Prostate gland (tissue), 2 donors: ENCODE measurements at regions not wholly inside any gene's neighbourhood (a gene's known extent, or its start where the extent isn't known, plus 50 kb on each side); places are given as distances from the start of the nearest gene placed in this dataset.

Source experiments
- DNase-seq: peaks from one replicate; pipeline ENCODE4 v3.0.0-alpha.2; 2019; ENCODE audit warnings: low spot score
- H3K27ac ChIP-seq, 2 donors: fragments of 200-600 bp; sonication (generic); 2 replicates each; pipeline ENCODE4 v1.5.1; 2017 to 2019
- H3K27me3 ChIP-seq: fragments of 200-600 bp; sonication (generic); replicated peaks from 2 replicates; pipeline ENCODE4 v1.5.1; 2019; ENCODE audit not compliant: insufficient read depth
- H3K36me3 ChIP-seq, 2 donors: fragments of 200-600 bp; sonication (generic); 1 replicate in 1 of 2; 2 replicates in 1 of 2; pipeline versions ENCODE4 v1.5.1 to v1.8.1; 2017 to 2019
- H3K4me1 ChIP-seq: fragments of 200-600 bp; sonication (generic); replicated peaks from 2 replicates; pipeline ENCODE4 v1.5.1; 2019
- H3K4me3 ChIP-seq, 2 donors: fragments of 200-600 bp; sonication (generic); 2 replicates each; pipeline ENCODE4 v1.5.1; 2017 to 2019
- H3K9me3 ChIP-seq: fragments of 200-600 bp; sonication (generic); 2 replicates; pipeline ENCODE4 v1.5.1; 2017
- POLR2A ChIP-seq: fragments of 450-650 bp; IDR thresholded peaks from one replicate; pipeline ENCODE4 v1.6.1; 2016; ENCODE audit warnings: antibody characterized with exemption, mild to moderate bottlenecking
- POLR2AphosphoS5 ChIP-seq: sonication (generic); formaldehyde crosslinking; IDR thresholded peaks from one replicate; pipeline ENCODE4 v1.6.1; 2017; ENCODE audit warnings: antibody characterized with exemption
- WGBS: methylation state at CpG from one replicate; pipeline ENCODE4 v1.1.5; 2018; 5-methylcytosine and 5-hydroxymethylcytosine counted together
- intact Hi-C: fragments of 100-400 bp; cut with DNase I; formaldehyde crosslinking; loops from one replicate; pipeline ENCODE4 v1.14.2; 2022
- TF ChIP-seq, protein P1 (sequence below), 4 experiments: fragments of 200-600 bp in 2 of 4; fragments of 450-650 bp in 2 of 4; sonication (generic) in 2 of 4; IDR thresholded peaks; 1 replicate in 3 of 4; 2 replicates in 1 of 4; pipeline ENCODE4 v1.5.1; 2016 to 2019; ENCODE audit warnings: antibody characterized with exemption in 4 of 4, mild to moderate bottlenecking in 2 of 4, moderate library complexity in 2 of 4

DNA sequence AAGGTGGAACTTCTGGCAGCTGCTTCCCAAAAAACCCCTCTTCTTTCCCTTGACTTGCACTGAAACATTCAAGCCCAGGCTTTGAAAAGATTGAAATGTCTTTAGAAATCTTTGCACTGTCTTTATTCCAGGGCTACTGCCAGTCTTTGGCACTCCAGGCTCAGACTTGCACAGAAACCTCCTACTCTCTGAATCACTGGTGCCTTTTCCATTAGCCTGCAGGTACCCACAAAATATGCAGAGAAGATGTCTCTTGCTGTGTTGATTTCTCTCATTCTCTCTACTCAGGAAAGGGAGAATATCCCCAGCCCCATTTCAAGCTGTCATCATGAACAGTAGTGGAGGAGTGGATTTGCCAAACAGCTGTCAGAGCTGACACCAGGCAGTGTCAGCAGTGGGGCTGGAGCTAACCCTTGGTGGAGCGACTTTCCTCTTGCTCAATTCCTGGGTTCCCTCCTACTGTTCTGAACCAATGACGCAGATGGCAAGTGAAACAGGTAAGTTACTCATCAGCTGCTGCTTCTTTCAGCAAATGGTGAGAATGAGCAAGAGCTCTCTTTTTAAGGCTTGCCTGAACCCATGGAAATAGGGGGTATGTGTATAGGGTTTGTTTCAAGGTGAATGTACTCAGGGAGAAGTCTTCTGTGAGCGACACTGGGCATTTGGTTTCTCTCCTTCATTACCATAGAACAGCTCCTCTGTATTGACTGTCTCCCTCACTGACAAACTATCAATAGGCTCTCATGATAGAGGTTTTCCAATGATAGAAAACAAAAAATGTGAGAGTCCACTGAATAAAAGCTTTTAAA lies 362.4 kb downstream of the ADRA2A start:
- no peaks in the 10 kb centered on the region for H3K36me3 ChIP-seq
- H3K4me3 ChIP-seq, result no peak overlapping the region
- no peak for TF ChIP-seq POLR2AphosphoS5
- WGBS, result 94% methylated on average over 3 of the region's 3 CpGs
- intact Hi-C loops, result no loop called here
- H3K9me3 ChIP-seq, result no peaks in the 10 kb centered on the region
- DNase-seq, result no peak
- H3K27ac ChIP-seq, result no peak overlapping the region
- no peaks in the 10 kb centered on the region for H3K4me1 ChIP-seq
- no peaks in the 10 kb centered on the region for H3K27me3 ChIP-seq

DNA sequence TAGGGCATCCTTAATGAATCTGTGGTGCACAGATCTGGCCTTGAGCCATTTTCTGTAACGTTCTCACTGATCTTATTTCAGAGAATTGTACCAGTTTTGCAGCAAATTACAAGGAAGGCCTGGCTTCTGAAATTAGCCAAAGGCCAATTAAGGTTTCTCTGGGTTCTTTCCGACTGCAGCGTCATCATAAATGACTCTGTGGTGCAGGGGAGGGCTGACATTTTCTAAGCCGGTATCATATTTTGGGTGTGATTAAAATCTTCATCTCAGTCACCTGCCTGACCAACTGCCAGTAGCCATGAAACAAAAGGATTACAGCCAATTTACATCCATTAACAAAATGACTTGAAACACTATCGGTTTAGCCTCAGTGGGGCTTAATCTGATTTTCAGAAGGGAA lies 363.7 kb downstream of the ADRA2A start:
- WGBS, result 72% methylated on average over 5 of the region's 5 CpGs
- Histone ChIP-seq H3K27ac (no peak overlapping the region), H3K9me3 (no peaks in the 10 kb centered on the region), H3K36me3 (no peaks in the 10 kb centered on the region), H3K4me1 (no peaks in the 10 kb centered on the region), H3K4me3 (no peak overlapping the region), H3K27me3 (no peaks in the 10 kb centered on the region)
- no peak for DNase-seq
- intact Hi-C loops, result no loop called here
- TF ChIP-seq POLR2A (no peak), POLR2AphosphoS5 (no peak)
- TF ChIP-seq, protein P1, sequence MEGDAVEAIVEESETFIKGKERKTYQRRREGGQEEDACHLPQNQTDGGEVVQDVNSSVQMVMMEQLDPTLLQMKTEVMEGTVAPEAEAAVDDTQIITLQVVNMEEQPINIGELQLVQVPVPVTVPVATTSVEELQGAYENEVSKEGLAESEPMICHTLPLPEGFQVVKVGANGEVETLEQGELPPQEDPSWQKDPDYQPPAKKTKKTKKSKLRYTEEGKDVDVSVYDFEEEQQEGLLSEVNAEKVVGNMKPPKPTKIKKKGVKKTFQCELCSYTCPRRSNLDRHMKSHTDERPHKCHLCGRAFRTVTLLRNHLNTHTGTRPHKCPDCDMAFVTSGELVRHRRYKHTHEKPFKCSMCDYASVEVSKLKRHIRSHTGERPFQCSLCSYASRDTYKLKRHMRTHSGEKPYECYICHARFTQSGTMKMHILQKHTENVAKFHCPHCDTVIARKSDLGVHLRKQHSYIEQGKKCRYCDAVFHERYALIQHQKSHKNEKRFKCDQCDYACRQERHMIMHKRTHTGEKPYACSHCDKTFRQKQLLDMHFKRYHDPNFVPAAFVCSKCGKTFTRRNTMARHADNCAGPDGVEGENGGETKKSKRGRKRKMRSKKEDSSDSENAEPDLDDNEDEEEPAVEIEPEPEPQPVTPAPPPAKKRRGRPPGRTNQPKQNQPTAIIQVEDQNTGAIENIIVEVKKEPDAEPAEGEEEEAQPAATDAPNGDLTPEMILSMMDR (IDR thresholded peaks at IDR 0.05), result no peak

DNA sequence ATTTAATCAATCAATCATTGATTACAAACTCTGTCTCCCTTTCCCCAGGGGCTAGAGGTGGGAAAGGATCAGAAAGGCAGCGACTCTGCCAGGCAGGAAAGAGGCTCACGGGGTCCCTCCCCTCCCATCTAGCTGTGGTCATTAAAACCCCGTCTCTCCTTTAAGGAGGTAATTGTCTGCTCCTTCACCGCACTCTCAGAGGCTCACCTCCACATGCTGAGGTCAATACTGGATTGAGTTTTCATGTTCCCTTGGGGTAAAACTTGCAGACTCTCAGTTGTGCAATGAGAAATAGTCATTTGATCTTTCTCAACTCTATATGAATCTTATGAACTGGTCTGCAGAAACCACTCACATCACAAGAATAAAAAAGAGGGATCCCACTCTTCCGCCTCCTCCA lies 368.8 kb downstream of the ADRA2A start:
- H3K27me3 ChIP-seq, result no peaks in the 10 kb centered on the region
- H3K4me3 ChIP-seq, result no peak overlapping the region
- WGBS, result 29% methylated on average over 5 of the region's 5 CpGs
- intact Hi-C loops, result no loop called here
- H3K36me3 ChIP-seq, result no peaks in the 10 kb centered on the region
- TF ChIP-seq POLR2AphosphoS5, result no peak
- TF ChIP-seq, protein P1 (IDR thresholded peaks at IDR 0.05), result no peak
- TF ChIP-seq POLR2A, result no peak
- no peaks in the 10 kb centered on the region for H3K4me1 ChIP-seq
- no peak overlapping the region for H3K27ac ChIP-seq
- no peaks in the 10 kb centered on the region for H3K9me3 ChIP-seq
- DNase-seq, result no peak

DNA sequence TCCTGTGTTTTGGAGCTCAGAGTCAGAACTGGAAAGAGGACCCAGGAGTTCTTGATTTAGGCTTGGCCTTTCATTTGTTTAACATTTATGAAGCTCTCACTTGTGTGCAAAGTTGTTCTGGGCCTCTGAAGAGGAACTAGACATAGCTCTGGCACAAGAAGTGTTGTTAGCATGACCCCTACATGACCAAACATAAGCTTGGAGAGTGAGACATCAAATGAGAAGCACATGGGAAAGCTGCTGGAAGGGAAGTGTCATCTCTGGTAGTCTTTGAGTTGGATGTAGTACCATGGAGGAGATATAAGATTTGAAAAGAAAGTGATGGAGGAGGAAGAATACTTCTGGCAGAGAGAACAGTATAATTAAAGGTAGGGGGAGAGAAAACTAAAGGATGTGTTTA lies 370.1 kb downstream of the ADRA2A start:
- no peak overlapping the region for H3K27ac ChIP-seq
- TF ChIP-seq POLR2AphosphoS5 (no peak), POLR2A (no peak)
- TF ChIP-seq, protein P1 (IDR thresholded peaks at IDR 0.05), result no peak

DNA sequence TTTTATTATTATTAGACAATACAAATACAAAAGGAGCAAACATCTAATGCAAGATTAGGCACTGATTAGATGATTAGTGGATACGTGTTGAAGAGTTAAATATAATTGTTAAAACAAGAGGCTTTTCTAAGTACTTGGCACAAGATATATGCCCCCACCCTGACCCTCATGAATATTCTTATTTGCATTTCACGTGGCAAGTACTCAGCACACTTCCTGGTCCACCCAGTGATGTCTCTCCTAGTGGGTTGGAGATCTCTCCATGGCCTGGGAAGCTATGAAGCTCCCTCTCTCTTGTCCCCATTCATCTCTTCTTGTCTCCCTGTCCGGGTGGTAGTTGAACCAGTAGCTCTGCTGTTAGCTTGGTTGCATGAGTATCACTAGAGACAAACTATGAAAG lies 375.3 kb downstream of the ADRA2A start:
- H3K36me3 ChIP-seq, result no peaks in the 10 kb centered on the region
- WGBS, result 55% methylated on average over 3 of the region's 3 CpGs

More for the DNA sequence above, 370.1 kb downstream of the ADRA2A start:
- no peaks in the 10 kb centered on the region for H3K27me3 ChIP-seq
- DNase-seq, result no peak
- no peak overlapping the region for H3K4me3 ChIP-seq
- H3K9me3 ChIP-seq, result no peaks in the 10 kb centered on the region
- H3K36me3 ChIP-seq, result no peaks in the 10 kb centered on the region
- intact Hi-C loops, result no loop called here
- H3K4me1 ChIP-seq, result no peaks in the 10 kb centered on the region

More for the DNA sequence above, 375.3 kb downstream of the ADRA2A start:
- DNase-seq, result no peak
- Histone ChIP-seq H3K4me1 (no peaks in the 10 kb centered on the region), H3K4me3 (no peak overlapping the region), H3K9me3 (no peaks in the 10 kb centered on the region), H3K27me3 (no peaks in the 10 kb centered on the region), H3K27ac (no peak overlapping the region)
- intact Hi-C loops, result no loop called here
- TF ChIP-seq, protein P1 (IDR thresholded peaks at IDR 0.05), result no peak
